NCI-H2171 treated with DMSO at 0.1 percent for 48 hours (cell line): ENCODE measurements at regions not wholly inside any gene's neighbourhood (a gene's known extent, or its start where the extent isn't known, plus 50 kb on each side); places are given as distances from the start of the nearest gene placed in this dataset.
A peak's percentile ranks its signal among the peaks of the same experiment; 100 is the strongest.

Experiments
- DNase-seq: peaks from one replicate; lab custom pipeline; 2025; lab: John Stamatoyannopoulos, UW

DNA sequence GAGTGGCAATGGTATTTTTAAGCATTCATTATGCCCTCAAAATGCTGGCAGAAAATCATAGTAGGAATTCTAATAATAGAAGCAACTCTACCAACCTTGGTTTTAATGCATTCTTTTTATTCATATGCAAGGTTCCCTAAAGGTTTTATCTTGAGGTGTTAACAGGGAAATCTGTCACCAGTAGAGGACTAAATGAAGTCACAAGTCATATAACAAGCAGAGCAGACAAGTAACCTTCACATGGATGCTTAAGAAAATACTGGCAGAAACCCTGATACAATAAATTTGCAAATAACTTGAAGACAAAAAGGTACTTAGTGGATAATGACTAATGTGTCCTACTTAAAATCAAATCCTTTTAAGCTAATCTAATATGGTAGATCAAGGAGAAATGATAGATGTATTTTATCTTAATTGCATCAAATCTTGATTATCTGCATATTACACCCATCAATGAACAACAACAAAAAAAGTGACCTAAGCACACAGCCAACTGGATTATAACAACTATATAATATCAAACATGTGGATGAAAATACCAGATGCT lies 73.3 kb downstream of the RFC3 start:
- DNase-seq: no peak

DNA sequence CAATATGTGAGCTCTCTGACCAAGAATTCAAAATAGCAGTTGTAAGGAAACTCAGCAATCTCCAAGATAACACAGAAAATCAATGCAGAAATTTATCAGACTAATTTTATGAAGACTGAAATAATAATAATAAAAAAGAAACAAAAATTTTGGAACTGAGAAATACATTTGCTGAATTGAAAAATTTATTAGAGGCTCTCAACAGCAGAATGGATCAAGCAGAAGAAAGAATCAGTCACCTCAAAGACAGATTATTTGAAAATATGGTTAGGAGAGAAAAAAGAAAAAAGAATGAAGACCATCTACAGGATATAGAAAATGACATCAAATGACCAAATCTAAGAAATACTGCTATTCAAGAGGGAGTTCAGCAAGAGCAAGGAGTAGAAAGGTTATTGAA lies 75.6 kb downstream of the RFC3 start:
- DNase-seq: no peak

DNA sequence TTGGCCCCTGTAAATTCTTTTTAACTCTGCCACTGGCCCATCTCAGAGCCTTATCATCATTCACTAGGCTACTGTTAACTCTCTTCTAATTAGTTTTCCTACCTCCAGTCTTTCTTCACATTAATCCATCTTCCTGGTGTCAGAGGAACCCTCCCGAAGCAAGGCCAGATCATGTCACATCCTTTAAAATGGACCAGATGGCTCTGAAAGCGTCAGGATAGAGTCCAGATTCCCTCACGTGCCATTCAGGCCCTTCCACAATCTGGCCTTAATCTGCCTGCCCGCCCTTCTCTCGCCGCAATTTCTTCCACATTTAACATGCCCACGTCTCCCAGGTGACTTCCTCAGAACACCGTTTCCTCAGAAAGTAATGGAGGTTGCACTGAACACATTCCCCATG lies 86.5 kb downstream of the RFC3 start:
- DNase-seq: no peak

DNA sequence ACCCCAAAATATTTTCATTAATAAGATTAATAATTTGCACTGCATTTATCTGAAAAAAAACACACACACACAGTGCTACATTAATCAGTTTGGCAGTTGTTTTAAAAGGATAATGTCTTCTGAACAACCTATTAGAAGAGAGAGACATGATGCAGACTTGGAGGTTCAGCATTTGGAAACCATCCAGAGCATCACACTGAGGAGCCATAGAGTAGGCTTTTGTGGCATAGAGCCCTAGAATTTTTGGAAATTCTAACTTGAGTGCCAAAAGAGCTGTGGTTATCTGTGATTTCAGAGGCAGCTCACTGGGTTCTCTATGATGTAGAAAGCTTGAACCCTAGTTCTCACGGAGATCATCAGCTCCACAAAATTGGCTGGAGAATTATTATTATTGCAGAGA lies 90.2 kb downstream of the RFC3 start:
- no peak for DNase-seq

DNA sequence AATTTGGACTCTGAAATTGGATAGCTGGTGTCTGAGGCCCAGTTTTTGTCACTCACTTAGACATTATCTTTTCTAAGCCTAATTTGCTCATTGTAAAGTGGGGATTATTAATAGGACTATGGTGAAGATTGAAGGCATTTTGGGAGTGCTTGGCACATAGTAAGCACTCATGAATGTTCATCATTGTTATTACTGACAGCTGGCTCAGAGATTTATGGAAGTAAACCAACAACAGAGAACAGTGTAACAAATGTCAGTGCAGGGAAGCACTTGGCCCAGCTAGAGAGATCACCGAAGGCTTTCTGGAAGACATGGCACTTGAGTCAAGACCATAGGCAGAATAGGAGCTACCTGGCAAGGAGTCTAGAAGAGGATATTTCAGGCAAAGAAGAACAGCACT lies 92.3 kb downstream of the RFC3 start:
- DNase-seq: no peak

DNA sequence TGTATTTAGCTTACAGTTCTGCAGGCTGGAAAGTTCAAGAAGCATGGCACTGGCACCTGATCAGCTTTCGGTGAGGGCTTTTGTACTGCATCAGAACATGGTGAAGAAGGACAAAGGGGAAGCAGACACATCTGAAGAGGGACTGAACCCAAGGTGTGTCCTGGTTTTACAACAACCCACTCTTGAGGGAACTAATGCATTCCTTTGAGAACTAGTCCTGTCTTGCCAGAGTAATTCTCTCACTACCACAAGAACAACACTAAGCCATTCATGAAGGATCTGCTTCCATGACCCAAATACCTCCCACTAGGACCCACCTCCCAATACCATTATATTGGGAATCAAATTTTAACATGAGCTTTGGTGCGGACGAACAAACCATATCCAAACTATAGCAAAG lies 93.6 kb downstream of the RFC3 start:
- DNase-seq: no peak

DNA sequence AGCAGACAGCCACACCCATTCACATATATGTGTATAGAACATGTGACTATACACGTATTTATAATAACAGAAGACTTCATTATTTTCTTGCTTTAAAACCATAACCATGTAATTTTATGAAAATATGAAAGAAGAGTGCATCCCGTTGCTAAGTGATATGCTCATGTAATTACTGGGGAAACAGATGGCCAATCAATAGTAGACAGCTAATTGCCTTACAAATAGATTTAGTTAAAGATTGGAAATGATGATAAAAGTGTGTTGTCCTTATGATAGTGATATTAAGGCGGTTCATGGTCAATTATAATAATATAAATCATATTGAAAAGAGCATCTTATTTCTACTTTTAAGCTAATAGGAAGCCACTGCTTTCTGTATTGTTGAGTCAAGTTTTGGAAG lies 95.9 kb downstream of the RFC3 start:
- DNase-seq: peak; percentile 48

DNA sequence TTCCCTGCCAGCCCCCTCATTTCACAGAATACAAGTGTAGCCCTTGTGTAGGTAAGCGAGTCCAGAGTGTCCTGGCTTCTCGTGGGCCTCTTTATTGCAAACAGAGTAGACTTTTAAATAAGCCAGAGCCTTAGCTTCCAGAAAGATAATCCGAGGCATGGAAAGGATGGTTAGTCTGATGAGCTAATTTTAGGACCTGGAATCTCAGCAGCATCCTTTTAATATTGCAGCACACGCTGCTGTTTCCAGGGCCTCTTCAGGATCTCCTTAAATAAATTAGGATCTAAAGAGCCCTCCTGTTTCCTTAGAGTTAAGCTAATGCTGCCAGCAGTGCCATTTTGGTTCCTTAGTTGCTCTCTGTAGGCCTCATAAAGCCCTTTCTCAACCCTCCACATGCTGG lies 99.2 kb downstream of the RFC3 start:
- DNase-seq: no peak

DNA sequence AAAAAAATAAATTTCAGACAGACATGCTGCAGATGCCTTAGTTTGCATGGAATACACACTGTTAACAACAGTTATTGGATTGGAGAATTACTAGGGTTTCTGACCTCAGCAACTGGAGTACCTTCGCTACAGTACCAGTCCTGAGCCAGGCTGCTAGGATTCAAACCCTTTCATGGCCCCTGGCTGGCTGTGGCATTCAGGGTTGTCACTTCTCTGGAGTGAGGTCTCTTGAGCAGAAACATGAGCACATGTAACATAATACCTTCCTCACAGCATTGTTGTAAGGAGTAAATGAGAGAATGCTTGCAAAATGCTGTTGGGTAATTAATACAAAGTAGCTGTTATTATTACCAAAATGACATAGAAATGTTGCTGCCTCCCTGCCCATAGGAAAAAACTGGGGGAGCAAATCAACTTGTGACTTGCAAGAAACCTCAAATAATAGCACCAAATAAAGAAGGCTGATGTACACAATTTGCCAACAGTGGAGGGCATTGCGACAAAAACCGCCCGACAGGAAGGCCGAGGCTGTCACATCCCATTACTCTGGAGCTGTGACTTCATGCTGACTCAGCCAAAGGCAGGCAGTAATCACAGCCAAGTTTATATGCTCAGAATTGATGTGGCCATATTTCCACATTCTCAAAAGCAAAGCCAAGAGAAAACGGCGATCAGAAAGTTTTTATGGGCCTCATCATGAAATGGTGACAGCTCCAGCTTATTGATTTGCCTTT lies 100.4 kb downstream of the RFC3 start:
- peak; percentile 55 for DNase-seq

DNA sequence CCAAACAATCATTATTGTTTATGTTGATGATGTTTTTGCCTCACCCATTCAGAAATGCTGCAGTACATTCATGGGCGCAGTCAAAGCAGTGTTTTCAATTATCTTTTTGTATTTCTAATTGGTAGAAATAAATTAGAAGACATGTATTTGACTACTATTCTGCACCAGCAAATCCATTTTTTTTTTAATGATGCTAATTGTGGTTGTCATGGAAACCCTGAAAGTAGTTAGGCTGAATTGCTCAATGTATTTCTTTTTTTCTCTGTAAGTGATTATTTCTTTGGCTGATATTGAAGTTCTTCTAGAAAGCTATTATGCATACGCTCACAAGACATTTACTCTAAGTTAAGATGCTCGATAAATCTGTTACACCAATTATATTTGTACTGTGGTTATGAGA lies 101.2 kb downstream of the RFC3 start:
- no peak for DNase-seq

DNA sequence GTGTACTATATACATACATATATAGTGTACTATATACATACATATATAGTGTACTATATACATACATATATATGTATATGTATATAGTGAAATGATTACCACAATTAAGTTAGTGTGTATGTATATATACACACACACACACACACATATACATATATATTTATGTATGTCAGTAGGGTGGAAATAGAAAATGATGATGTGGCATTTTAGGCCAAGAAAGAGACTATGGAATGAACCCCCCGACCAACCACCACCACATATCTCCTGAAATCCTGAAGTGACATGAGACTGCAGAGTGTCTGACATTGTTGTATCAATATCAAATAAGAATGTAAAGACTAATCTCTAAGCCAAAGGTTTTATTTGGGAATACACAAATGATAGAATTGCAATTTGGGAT lies 107.6 kb downstream of the RFC3 start:
- no peak for DNase-seq

DNA sequence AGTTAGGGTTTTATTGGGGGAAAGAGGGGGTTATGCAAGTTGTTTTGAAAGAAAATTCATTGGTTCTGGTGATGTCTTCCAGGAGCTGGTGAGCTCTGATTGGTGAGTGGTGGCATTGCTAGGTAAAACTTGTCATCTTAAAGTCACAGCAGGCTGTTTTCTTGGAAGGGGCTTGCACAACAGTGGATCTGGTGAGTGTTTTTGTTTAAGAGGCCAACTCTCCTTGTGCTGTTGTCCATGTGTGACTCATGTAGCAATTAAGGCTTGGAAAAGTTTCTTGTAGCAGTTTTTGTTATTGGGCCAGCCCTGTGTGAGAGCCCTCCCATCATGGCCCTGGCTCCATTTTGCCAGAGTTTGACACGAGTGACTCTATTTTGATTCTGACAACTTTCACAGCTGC lies 109.4 kb downstream of the RFC3 start:
- no peak for DNase-seq

DNA sequence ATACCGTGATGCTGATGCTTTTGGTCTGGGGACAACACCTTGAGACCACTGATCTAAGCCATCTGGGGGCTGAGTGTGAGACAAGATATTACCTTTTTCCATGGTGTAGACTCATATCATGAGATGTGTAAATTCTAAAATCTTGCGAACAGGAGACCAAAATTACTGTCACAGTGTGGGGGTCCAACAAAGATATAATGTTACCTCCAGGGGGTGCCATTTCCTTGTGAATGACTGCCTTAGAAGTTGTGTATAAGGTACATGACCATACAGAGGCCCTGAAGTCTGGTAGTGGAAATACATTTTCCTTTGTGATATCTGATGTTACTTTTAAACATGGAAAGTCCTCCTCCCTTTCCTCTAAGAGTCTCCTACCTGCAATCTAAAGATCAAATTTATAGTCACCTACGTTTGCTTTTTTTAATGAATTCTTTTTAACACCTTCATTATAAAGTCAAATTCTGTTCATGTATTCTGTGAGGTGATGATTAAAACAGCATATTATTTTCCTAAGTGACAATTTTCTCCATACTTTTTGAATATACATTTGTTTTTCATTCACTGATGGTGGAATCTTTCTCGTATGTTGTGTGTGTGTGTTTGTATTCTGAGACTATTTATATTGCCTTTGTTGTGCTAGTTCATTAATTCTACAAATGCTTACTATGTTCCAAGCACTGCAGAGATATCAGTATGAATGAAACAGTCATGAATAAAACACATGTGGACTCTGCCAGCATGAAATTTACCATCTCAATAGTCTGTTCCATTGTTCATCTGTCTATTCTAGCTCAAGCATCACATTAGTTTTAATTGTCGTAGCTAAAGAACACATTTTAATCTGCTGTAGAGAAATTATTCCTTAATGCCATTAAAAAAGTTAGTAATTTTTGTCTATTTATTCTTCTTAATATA lies 113.7 kb downstream of the RFC3 start:
- DNase-seq: peak; percentile 11

DNA sequence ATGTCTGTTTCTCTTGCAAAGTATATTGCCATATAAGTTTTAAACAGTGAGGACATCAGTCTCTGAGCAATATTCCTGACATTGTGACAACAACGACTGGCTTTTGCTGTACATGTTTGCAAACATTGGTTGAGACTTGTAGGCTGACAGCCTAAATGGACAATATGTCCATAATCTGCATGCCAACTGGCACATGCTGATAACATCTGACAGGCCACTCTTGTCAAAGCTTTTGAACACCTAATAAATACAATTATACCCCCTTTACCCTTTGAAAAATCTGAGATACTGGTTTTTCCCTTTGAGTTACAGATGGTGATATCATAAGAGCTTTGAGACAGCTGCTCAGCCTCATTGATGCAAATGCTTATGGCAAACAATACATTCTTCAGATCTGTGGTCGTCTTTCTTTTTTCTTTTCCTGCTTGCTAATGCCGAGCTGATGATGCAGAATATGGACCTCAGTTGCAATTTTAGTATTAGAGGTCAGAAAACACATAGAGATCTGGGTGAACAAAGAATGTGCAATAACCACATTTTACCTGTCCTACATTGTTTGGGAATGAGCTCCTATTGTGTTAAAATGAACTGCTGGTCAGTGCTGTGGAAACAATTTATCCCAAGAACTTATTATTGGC lies 114.9 kb downstream of the RFC3 start:
- DNase-seq: peak; percentile 71

DNA sequence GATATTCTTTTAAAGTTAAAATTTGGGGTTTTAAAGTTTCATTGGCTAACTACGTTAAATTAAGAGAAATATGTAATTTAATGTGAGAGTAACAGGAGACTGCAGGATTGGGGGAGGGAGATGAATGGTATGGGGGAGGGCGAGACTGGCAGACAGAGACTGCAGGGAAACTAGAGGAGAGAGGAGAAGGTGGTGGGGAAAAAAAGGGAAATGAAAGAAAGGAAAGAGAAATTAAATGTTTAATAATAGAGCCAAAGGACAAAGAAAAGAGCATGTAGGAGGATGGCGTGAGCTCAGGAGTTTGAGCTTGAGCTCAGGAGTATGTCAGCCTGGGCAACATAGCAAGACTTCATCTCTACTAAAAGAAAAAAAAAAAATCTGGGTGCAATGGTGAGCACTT lies 115.9 kb downstream of the RFC3 start:
- DNase-seq: no peak

DNA sequence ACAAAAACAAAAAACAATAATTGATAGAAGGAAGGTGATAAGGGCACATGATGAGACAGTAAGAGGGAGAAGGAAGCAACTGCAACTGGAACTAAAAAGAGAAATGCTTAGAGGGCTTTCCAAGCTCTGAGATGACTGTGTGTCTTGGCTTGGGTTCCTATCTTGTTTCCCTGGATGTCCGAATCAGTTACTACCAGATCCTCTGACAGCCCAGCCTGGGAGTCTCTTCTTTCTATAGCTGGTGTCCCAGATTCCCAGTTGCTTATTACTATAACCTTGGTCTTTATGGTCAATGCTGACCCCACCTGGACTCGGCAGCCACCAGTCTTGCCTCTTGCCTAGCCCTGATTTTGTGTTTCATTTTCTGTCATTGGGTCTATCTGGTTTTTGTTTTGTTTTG lies 116.4 kb downstream of the RFC3 start:
- DNase-seq: no peak

DNA sequence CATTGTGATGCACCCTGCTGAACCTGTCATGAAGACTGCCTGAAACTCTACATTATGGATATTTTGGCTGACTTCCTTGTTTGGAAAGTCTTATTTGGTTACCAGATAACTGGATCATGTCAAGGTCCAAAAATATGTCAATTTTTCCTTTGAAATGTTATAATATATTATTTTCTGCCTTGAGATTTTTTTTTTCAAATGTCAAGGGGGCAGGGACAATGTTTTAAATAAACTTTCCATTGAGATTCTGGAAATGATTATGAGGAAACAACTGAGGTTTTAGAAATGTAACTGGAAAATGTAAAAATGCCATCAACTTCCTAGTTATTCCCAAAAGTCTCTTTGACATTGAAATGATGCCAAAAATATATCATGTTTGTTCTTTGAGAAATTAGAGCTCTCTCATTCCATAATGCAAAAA lies 117.0 kb downstream of the RFC3 start:
- no peak for DNase-seq

DNA sequence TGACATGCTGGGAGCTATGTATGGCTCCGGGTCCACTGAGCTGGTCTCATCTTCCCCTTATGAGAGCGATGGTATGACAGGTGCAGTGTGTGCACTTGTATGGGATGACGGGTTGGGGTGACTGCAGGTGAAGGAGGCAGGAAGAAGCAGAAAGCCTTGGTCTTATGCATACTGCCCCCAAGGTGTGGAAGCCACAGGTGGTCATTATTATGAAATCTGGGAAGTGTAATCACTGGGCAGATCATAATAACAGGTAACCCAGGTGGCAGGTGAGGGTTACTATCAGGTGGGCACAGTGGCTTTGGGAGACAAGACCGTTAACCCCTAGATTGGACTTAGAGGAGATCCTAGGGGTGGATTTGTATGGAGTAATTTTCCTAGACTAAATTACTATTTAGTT lies 118.0 kb downstream of the RFC3 start:
- DNase-seq: no peak

DNA sequence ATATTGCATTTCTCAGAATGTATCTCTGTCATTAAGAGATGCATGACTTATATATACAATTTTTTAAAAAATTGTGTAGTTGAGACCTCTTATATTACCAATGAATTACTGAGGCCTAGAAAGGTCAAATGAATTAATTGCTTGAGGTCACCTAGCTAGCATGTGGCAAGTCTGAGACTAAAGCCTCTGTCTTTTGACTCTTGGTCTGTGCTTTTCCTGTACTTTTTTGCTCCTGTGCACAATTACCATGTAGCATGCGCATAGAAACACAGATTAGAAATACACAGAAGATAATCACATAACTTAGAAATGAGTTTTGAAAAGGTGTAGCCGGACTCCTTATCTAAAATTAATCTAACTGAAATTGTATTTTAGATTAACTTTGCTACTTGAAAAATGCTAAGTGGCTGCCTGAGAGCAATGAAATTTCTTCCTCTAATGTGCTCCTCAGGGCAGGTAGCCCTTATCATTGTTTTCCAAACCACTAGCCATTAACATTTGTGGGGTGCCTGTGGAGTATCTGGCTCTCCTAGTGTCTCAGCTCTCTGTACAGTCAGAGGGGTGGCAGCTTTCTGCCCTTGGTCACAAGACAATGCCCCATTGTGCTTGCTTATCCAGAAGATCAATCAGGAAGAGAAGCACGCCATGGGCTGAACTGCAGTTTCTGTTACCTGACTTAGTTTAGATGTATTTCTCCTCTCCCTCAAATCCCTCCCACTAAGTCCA lies 119.6 kb downstream of the RFC3 start:
- no peak for DNase-seq

DNA sequence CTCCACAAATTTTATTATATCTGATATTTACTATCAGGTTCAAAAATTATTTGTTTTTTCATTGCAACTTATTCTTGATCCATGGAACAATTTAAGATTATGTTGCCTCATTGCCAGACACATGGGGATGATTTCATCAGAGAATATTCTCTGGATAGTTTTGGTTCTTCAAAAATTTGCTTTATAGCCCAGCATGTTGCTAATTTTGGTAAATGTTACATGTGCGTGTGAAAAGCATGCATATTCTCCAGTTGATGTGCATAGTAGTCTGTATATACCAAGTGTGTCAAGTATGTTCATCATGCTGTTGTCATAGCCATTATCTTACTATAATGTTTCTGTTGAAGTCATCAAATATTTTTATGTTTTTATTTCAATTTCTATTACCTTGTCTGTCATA lies 122.3 kb downstream of the RFC3 start:
- no peak for DNase-seq

DNA sequence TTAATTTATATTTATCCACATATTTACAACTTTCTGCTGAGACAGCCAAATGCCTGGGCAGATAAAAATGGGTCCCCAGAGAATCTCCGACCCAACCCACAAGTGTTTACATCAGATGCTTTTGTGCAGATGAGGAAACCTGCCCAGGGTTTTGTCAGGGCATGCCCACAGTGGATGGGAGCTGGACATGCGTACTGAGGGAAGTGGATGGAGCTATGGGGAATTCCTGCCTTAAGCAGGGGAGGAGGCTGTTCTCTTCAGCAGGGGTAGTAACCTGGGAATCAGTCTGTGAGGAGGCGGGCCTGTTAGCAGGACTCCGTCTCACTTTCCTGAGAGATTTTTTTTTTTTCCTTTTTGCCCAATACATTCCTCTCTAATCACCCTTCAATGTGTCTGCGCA lies 122.9 kb downstream of the RFC3 start:
- DNase-seq: peak; percentile 11

DNA sequence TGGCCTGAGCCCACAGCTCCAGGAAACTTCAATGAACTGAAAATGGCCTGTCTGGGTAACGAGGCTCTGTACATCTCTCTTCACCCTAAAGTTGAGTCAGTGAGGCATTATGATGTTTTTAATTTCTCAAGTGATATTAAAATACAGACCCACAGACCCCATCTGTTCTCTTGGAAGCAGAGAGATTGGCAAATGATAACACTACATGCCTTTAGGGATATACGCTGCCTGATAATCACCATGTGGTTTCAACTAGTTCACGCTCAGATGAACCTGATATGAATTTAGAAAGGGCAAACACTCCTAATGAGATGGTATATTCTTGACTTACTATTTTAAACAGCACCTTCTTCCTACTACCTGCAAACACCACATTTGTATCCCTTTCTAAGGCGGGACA lies 127.5 kb downstream of the RFC3 start:
- DNase-seq: peak; percentile 76
